ENCODE measurements at regions not wholly inside any gene's neighbourhood (a gene's known extent, or its start where the extent isn't known, plus 50 kb on each side); places are given as distances from the start of the nearest gene placed in this dataset.
A peak's percentile ranks its signal among the peaks of the same experiment; 100 is the strongest.
"Not testable (repeated sequence)": the region's sequence is repeated elsewhere in the genome, so short reads cannot be mapped to it uniquely, and the experiment has no call there.

DNA sequence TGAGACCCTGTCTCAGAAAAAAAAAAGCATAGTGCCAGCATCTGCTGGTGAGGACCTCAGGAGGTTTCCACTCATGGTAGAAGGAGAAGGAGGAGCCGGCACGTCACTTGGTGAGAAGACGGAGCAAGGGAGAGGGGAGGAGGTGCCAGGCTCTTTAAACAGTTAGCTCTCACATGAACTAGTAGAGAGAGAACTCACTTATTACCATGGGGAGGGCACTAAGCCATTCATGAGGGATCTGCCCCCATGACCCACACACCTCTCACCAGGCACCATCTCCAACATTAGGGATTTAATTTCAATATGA lies 62.9 kb upstream of the VKORC1L1 start:
- Mint-ChIP-seq H3K36me3 (ENCODE audit: low read depth, unreplicated experiment) (no peaks in the 10 kb centered on the region), H3K27me3 (ENCODE audit: low read depth, unreplicated experiment) (no peaks in the 10 kb centered on the region), H3K4me1 (ENCODE audit: low read depth, unreplicated experiment) (no peaks in the 10 kb centered on the region), H3K27ac (ENCODE audit: unreplicated experiment) (no peak overlapping the region), H3K9me3 (ENCODE audit: unreplicated experiment) (peaks cover 4% of the 10 kb centered on the region), H3K4me3 (ENCODE audit: unreplicated experiment) (no peak overlapping the region)
- FAIRE-seq (no peak), DNase-seq (ENCODE audit: low read depth) (no peak)
- no peak overlapping the region for H3K27ac ChIP-seq (ENCODE audit: low read depth, low read length)
- H3K9ac ChIP-seq (ENCODE audit: low read length): no peak overlapping the region
- no peak overlapping the region for H2AFZ ChIP-seq (ENCODE audit: low read depth, low read length)
- H3K36me3 ChIP-seq (ENCODE audit: insufficient read depth, low read length): no peaks in the 10 kb centered on the region
- TF ChIP-seq EZH2 (IDR thresholded peaks at IDR 0.05; ENCODE audit: insufficient read depth, low read length) (no peak), CTCF (IDR thresholded peaks at IDR 0.05; ENCODE audit: insufficient read depth, low read depth, low read length) (no peak)
- H3K27me3 ChIP-seq (ENCODE audit: insufficient read depth, low read length): no peaks in the 10 kb centered on the region
- no peaks in the 10 kb centered on the region for H3K4me1 ChIP-seq (ENCODE audit: insufficient read depth, low read length)
- H3K79me2 ChIP-seq (ENCODE audit: insufficient read depth, low read length): no peaks in the 10 kb centered on the region
- H4K20me1 ChIP-seq (ENCODE audit: insufficient read depth, low read length): no peaks in the 10 kb centered on the region
- no peak overlapping the region for H3K4me3 ChIP-seq (ENCODE audit: insufficient read depth, low read depth, low read length)
- no peaks in the 10 kb centered on the region for H3K9me3 ChIP-seq (ENCODE audit: insufficient read depth, low read depth, low read length)
- no peak overlapping the region for H3K4me2 ChIP-seq (ENCODE audit: low read length)

- Histone ChIP-seq H4K20me1 (ENCODE audit: insufficient read depth, low read length) (no peaks in the 10 kb centered on the region), H3K9ac (ENCODE audit: low read length) (no peak overlapping the region), H3K4me1 (ENCODE audit: insufficient read depth, low read length) (no peaks in the 10 kb centered on the region), H3K36me3 (ENCODE audit: insufficient read depth, low read length) (no peaks in the 10 kb centered on the region), H3K4me3 (ENCODE audit: insufficient read depth, low read depth, low read length) (no peak overlapping the region), H2AFZ (ENCODE audit: low read depth, low read length) (no peak overlapping the region), H3K4me2 (ENCODE audit: low read length) (no peak overlapping the region), H3K79me2 (ENCODE audit: insufficient read depth, low read length) (no peaks in the 10 kb centered on the region), H3K9me3 (ENCODE audit: insufficient read depth, low read depth, low read length) (no peaks in the 10 kb centered on the region), H3K27ac (ENCODE audit: low read depth, low read length) (no peak overlapping the region), H3K27me3 (ENCODE audit: insufficient read depth, low read length) (no peaks in the 10 kb centered on the region)
- H3K9me3 Mint-ChIP-seq (ENCODE audit: unreplicated experiment): peaks cover 4% of the 10 kb centered on the region
- H3K36me3 Mint-ChIP-seq (ENCODE audit: low read depth, unreplicated experiment): no peaks in the 10 kb centered on the region
- FAIRE-seq: no peak
- no peak for TF ChIP-seq EZH2 (IDR thresholded peaks at IDR 0.05; ENCODE audit: insufficient read depth, low read length)
- TF ChIP-seq CTCF (IDR thresholded peaks at IDR 0.05; ENCODE audit: insufficient read depth, low read depth, low read length): no peak
- no peak overlapping the region for H3K27ac Mint-ChIP-seq (ENCODE audit: unreplicated experiment)
- no peaks in the 10 kb centered on the region for H3K27me3 Mint-ChIP-seq (ENCODE audit: low read depth, unreplicated experiment)
- no peaks in the 10 kb centered on the region for H3K4me1 Mint-ChIP-seq (ENCODE audit: low read depth, unreplicated experiment)
- H3K4me3 Mint-ChIP-seq (ENCODE audit: unreplicated experiment): no peak overlapping the region
- DNase-seq (ENCODE audit: low read depth): peak; percentile 39
Observed at GRCh38 chr7:65812281-65812680, 60.6 kb upstream of the VKORC1L1 start.

DNA sequence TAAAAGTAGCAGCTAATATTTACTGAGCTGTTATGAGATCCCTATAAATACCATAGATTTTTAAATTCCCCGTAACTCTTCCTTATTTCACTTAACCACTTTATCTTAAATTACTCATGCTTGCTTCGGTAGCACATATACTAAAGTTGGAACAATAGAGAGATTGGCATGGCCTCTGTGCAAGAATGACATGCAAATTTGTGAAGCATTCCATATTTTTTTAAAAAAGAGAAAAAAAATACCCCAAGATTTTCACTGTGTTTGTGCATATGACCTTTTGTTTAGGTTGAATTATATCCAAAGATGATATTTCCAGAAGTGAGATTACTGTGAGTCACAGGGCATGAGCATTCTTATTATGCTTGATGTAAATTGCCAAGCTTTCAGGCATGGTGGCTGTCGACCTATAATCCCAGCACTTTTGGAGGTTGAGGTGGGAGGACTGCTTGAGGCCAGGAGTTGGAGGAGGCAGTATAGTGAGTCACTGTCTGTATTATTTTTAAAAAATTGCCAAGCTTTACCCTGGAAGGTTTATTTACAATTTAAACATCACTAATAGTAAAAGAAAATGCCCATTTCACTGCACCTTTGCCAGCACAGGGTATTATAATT lies 58.2 kb upstream of the VKORC1L1 start:
- H3K36me3 ChIP-seq (ENCODE audit: insufficient read depth, low read length); H3K27ac Mint-ChIP-seq (ENCODE audit: unreplicated experiment); H3K79me2 ChIP-seq (ENCODE audit: insufficient read depth, low read length); H3K4me1 ChIP-seq (ENCODE audit: insufficient read depth, low read length); H3K9ac ChIP-seq (ENCODE audit: low read length); H3K27me3 Mint-ChIP-seq (ENCODE audit: low read depth, unreplicated experiment); H3K27me3 ChIP-seq (ENCODE audit: insufficient read depth, low read length); H3K4me2 ChIP-seq (ENCODE audit: low read length); H3K4me3 Mint-ChIP-seq (ENCODE audit: unreplicated experiment); H3K9me3 ChIP-seq (ENCODE audit: insufficient read depth, low read depth, low read length); H3K9me3 Mint-ChIP-seq (ENCODE audit: unreplicated experiment); H2AFZ ChIP-seq (ENCODE audit: low read depth, low read length); H3K4me1 Mint-ChIP-seq (ENCODE audit: low read depth, unreplicated experiment); H3K36me3 Mint-ChIP-seq (ENCODE audit: low read depth, unreplicated experiment); H4K20me1 ChIP-seq (ENCODE audit: insufficient read depth, low read length); H3K27ac ChIP-seq (ENCODE audit: low read depth, low read length); H3K4me3 ChIP-seq (ENCODE audit: insufficient read depth, low read depth, low read length): not testable (repeated sequence)
- FAIRE-seq (peak; percentile 84), DNase-seq (ENCODE audit: low read depth) (peak; percentile 44)
